ENCODE measurements at regions not wholly inside any gene's neighbourhood (a gene's known extent, or its start where the extent isn't known, plus 50 kb on each side); places are given as distances from the start of the nearest gene placed in this dataset.
"Not testable (repeated sequence)": the region's sequence is repeated elsewhere in the genome, so short reads cannot be mapped to it uniquely, and the experiment has no call there.

- H3K27ac ChIP-seq (ENCODE audit: low read depth, low read length) = no peak overlapping the region
- 94 to 100% (median 97%) methylated on average over 1 of the region's 1 CpG for WGBS, 3 donors
Measured at GRCh38 chr6:112874881-112875280, 527.8 kb downstream of the RFPL4B start.

GRCh38 chr6:112877134-112878100 is 530.3 kb downstream of the RFPL4B start:
- H3K27ac ChIP-seq (ENCODE audit: low read depth, low read length) = no peak overlapping the region
- 58% methylated on average over 4 of the region's 4 CpGs for WGBS, 3 donors

GRCh38 chr6:112879920-112880413 is 532.8 kb downstream of the RFPL4B start:
- WGBS, 3 donors = 84 to 95% (median 92%) methylated on average over 20 of the region's 20 CpGs
- H3K27ac ChIP-seq (ENCODE audit: low read depth, low read length) = no peak overlapping the region

GRCh38 chr6:112881027-112881426 is 533.9 kb downstream of the RFPL4B start:
- 70 to 82% (median 74%) methylated on average over 3 of the region's 3 CpGs for WGBS, 3 donors

GRCh38 chr6:112881828-112882780 is 535.0 kb downstream of the RFPL4B start:
- 77 to 85% (median 81%) methylated on average over 2 of the region's 2 CpGs for WGBS, 3 donors

More at GRCh38 chr6:112881027-112881426, 533.9 kb downstream of the RFPL4B start:
- no peak overlapping the region for H3K27ac ChIP-seq (ENCODE audit: low read depth, low read length)

GRCh38 chr6:112883095-112883494 is 536.0 kb downstream of the RFPL4B start:
- WGBS, 3 donors = 77 to 90% (median 87%) methylated on average over 3 of the region's 3 CpGs
- H3K27ac ChIP-seq (ENCODE audit: low read depth, low read length) = no peak overlapping the region

More at GRCh38 chr6:112881828-112882780, 535.0 kb downstream of the RFPL4B start:
- H3K27ac ChIP-seq (ENCODE audit: low read depth, low read length) = no peak overlapping the region

GRCh38 chr6:112886415-112886814 is 539.3 kb downstream of the RFPL4B start:
- 66 to 78% (median 75%) methylated on average over 2 of the region's 2 CpGs for WGBS, 3 donors

GRCh38 chr6:112887424-112887823 is 540.3 kb downstream of the RFPL4B start:
- H3K27ac ChIP-seq (ENCODE audit: low read depth, low read length) = not testable (repeated sequence)
- WGBS, 3 donors = 83 to 94% (median 87%) methylated on average over 3 of the region's 4 CpGs

More at GRCh38 chr6:112886415-112886814, 539.3 kb downstream of the RFPL4B start:
- H3K27ac ChIP-seq (ENCODE audit: low read depth, low read length) = no peak overlapping the region

- WGBS, 3 donors = 56 to 87% (median 82%) methylated on average over 3 of the region's 3 CpGs
- no peak overlapping the region for H3K27ac ChIP-seq (ENCODE audit: low read depth, low read length)
Measured at GRCh38 chr6:112899541-112899940, 552.4 kb downstream of the RFPL4B start.

- H3K27ac ChIP-seq (ENCODE audit: low read depth, low read length) = no peak overlapping the region
- WGBS, 3 donors = 98 to 100% (median 99%) methylated on average over 2 of the region's 2 CpGs
Measured at GRCh38 chr6:112903361-112903760, 556.2 kb downstream of the RFPL4B start.

GRCh38 chr6:112906726-112907125 is 559.6 kb downstream of the RFPL4B start:
- no peak overlapping the region for H3K27ac ChIP-seq (ENCODE audit: low read depth, low read length)
- 24 to 65% (median 57%) methylated on average over 1 of the region's 1 CpG for WGBS, 3 donors

GRCh38 chr6:112909781-112910180 is 562.7 kb downstream of the RFPL4B start:
- H3K27ac ChIP-seq (ENCODE audit: low read depth, low read length) = no peak overlapping the region

GRCh38 chr6:112910256-112910655 is 563.1 kb downstream of the RFPL4B start:
- 15 to 61% (median 22%) methylated on average over 2 of the region's 2 CpGs for WGBS, 3 donors
- no peak overlapping the region for H3K27ac ChIP-seq (ENCODE audit: low read depth, low read length)

- 54 to 60% (median 55%) methylated on average over 3 of the region's 3 CpGs for WGBS, 3 donors
- H3K27ac ChIP-seq (ENCODE audit: low read depth, low read length) = no peak overlapping the region
Measured at GRCh38 chr6:112911959-112912358, 564.8 kb downstream of the RFPL4B start.

GRCh38 chr6:112912416-112913101 is 565.4 kb downstream of the RFPL4B start:
- 34 to 53% (median 45%) methylated on average over 2 of the region's 2 CpGs for WGBS, 3 donors
- H3K27ac ChIP-seq (ENCODE audit: low read depth, low read length) = no peak overlapping the region

- not testable (repeated sequence) for H3K27ac ChIP-seq (ENCODE audit: low read depth, low read length)
- 55 to 86% (median 77%) methylated on average over 2 of the region's 14 CpGs for WGBS, 3 donors
Measured at GRCh38 chr6:112919744-112920143, 572.6 kb downstream of the RFPL4B start.

- 88 to 91% (median 88%) methylated on average over 3 of the region's 3 CpGs for WGBS, 3 donors
- no peak overlapping the region for H3K27ac ChIP-seq (ENCODE audit: low read depth, low read length)
Measured at GRCh38 chr6:112920994-112921393, 573.9 kb downstream of the RFPL4B start.

- H3K27ac ChIP-seq (ENCODE audit: low read depth, low read length) = no peak overlapping the region
- 77 to 98% (median 94%) methylated on average over 2 of the region's 2 CpGs for WGBS, 3 donors
Measured at GRCh38 chr6:112923940-112924587, 576.9 kb downstream of the RFPL4B start.

All from adipose tissue (tissue), 3 donors.